B cell (primary cell): ENCODE measurements at regions not wholly inside any gene's neighbourhood (a gene's known extent, or its start where the extent isn't known, plus 50 kb on each side); places are given as distances from the start of the nearest gene placed in this dataset.

ENCODE experiments used
- EZH2 ChIP-seq: IDR thresholded peaks from 2 replicates; pipeline ENCODE4 v1.6.1; 2012; ENCODE audit warnings: borderline replicate concordance, low read depth, mild to moderate bottlenecking, moderate library complexity, low read length; ENCODE audit not compliant: insufficient read depth, poor library complexity, severe bottlenecking
- TF ChIP-seq, protein P1 (sequence below): fragments of 200-600 bp; IDR thresholded peaks from one replicate; pipeline ENCODE4 v1.8.0; 2022; ENCODE audit warnings: antibody characterized with exemption, mild to moderate bottlenecking

DNA sequence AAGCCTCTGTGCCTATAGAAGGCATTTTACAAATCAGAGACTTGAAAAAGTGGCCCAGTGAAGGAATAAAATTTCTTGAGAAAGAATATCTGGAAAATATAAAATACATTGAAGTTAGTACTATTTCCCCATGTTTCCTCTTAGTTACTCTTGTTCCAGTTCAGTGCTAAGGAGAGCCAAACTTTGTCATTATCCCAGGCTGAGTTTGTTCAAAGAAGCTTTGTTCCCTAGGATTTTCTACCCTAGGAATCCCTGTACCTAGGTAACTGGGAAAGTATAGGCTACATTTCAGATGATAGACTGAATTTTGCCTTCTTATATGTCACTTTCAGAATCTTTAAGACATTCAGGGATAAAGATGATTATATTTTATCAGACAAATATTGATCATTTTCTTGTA is 1395.7 kb upstream of the MAP3K7 start:
- TF ChIP-seq, protein P1, sequence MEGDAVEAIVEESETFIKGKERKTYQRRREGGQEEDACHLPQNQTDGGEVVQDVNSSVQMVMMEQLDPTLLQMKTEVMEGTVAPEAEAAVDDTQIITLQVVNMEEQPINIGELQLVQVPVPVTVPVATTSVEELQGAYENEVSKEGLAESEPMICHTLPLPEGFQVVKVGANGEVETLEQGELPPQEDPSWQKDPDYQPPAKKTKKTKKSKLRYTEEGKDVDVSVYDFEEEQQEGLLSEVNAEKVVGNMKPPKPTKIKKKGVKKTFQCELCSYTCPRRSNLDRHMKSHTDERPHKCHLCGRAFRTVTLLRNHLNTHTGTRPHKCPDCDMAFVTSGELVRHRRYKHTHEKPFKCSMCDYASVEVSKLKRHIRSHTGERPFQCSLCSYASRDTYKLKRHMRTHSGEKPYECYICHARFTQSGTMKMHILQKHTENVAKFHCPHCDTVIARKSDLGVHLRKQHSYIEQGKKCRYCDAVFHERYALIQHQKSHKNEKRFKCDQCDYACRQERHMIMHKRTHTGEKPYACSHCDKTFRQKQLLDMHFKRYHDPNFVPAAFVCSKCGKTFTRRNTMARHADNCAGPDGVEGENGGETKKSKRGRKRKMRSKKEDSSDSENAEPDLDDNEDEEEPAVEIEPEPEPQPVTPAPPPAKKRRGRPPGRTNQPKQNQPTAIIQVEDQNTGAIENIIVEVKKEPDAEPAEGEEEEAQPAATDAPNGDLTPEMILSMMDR, result no peak
- TF ChIP-seq EZH2, result no peak
